ENCODE measurements at regions not wholly inside any gene's neighbourhood (a gene's known extent, or its start where the extent isn't known, plus 50 kb on each side); places are given as distances from the start of the nearest gene placed in this dataset.

GRCh38 chr10:119996944-119997343 is 104.4 kb downstream of the SEC23IP start:
- TF ChIP-seq CTCF (IDR thresholded peaks at IDR 0.05) (no peak), EZH2 (IDR thresholded peaks at IDR 0.05; ENCODE audit: borderline replicate concordance, insufficient read depth, low read depth, low read length, poor library complexity, severe bottlenecking) (no peak)
